ENCODE measurements at regions not wholly inside any gene's neighbourhood (a gene's known extent, or its start where the extent isn't known, plus 50 kb on each side); places are given as distances from the start of the nearest gene placed in this dataset.

DNA sequence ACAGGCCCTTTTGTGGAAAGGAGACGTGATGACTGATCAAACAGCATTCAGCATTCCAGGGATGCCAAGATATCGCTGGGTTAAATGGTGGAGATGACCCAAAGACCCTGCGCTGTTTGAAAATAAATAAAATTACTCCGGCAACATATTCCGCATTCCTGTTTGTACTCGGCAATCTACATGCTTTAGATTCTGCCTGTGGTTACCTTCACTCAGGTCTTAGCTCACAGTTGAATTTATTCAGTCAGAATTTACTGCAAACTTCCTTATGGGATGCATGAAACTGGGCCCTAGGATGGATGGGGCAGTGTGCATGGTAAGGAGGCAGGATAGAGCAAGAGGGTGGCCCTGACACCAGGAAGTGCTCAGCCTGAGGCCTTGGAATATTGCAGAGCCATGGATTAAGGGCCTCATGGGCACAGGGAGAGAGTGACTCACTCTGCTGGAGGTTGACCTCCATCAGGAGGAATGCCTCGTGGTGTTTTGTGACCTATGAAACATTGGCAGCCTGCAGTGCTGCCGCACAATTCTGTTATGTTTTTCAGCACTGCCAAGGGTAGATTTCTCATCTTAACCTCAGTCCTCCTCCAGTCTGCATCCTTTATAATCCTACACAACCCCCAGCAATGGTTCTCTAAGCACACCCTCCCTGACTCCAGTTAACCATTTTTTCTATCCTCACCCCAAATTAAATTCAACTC, 321.4 kb downstream of the IRS1 start:
- TF ChIP-seq, protein P1, sequence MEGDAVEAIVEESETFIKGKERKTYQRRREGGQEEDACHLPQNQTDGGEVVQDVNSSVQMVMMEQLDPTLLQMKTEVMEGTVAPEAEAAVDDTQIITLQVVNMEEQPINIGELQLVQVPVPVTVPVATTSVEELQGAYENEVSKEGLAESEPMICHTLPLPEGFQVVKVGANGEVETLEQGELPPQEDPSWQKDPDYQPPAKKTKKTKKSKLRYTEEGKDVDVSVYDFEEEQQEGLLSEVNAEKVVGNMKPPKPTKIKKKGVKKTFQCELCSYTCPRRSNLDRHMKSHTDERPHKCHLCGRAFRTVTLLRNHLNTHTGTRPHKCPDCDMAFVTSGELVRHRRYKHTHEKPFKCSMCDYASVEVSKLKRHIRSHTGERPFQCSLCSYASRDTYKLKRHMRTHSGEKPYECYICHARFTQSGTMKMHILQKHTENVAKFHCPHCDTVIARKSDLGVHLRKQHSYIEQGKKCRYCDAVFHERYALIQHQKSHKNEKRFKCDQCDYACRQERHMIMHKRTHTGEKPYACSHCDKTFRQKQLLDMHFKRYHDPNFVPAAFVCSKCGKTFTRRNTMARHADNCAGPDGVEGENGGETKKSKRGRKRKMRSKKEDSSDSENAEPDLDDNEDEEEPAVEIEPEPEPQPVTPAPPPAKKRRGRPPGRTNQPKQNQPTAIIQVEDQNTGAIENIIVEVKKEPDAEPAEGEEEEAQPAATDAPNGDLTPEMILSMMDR (IDR thresholded peaks at IDR 0.05), result no peak
- TF ChIP-seq POLR2A (IDR thresholded peaks at IDR 0.05) (no peak), POLR2AphosphoS5 (IDR thresholded peaks at IDR 0.05) (peak; percentile 41)
